ENCODE measurements at regions not wholly inside any gene's neighbourhood (a gene's known extent, or its start where the extent isn't known, plus 50 kb on each side); places are given as distances from the start of the nearest gene placed in this dataset.

- DNase-seq (no peak), ATAC-seq (no peak)
- Mint-ChIP-seq H3K27me3 (peaks cover under 1 to 21% (median 13%) of the 10 kb centered on the region in 5 donors), H3K4me1 (peaks cover 0 to 2% (median 0%) of the 10 kb centered on the region in 7 donors), H3K9me3 (peaks cover 0 to 9% (median 0%) of the 10 kb centered on the region in 11 donors), H3K4me3 (no peak overlapping the region), H3K36me3 (no peaks in the 10 kb centered on the region), H3K27ac (no peak overlapping the region)
- Histone ChIP-seq H3K36me3 (ENCODE audit: control insufficient read depth in 2 of 3, insufficient read depth in 3 of 3, low read length in 3 of 3) (no peaks in the 10 kb centered on the region), H3K9me3 (ENCODE audit: control insufficient read depth in 2 of 3, low read length in 3 of 3) (no peaks in the 10 kb centered on the region), H3K4me3 (ENCODE audit: low read length) (no peak overlapping the region), H3K27me3 (ENCODE audit: control insufficient read depth in 2 of 2, insufficient read depth in 2 of 2, low read length in 2 of 2) (no peaks in the 10 kb centered on the region), H3K27ac (ENCODE audit: low read depth, low read length) (no peak overlapping the region), H3K4me1 (ENCODE audit: control insufficient read depth in 2 of 2, insufficient read depth in 2 of 2, low read length in 2 of 2) (no peaks in the 10 kb centered on the region)
- ChIA-PET POLR2A (no interaction called here), CTCF (no interaction called here)
- intact Hi-C loops (cut with micrococcal nuclease): no loop called here
Measured at GRCh38 chr2:104649866-104650265, 204.0 kb upstream of the POU3F3 start.

- Mint-ChIP-seq H3K9me3 (peaks cover 0 to 13% (median 0%) of the 10 kb centered on the region in 11 donors), H3K27ac (no peak overlapping the region), H3K27me3 (peaks cover 4 to 24% (median 19%) of the 10 kb centered on the region in 5 donors), H3K4me1 (peaks cover 0 to 2% (median 0%) of the 10 kb centered on the region in 7 donors), H3K36me3 (no peaks in the 10 kb centered on the region), H3K4me3 (no peak overlapping the region)
- Histone ChIP-seq H3K27ac (ENCODE audit: low read depth, low read length) (no peak overlapping the region), H3K9me3 (ENCODE audit: control insufficient read depth in 2 of 3, low read length in 3 of 3) (no peaks in the 10 kb centered on the region), H3K4me1 (ENCODE audit: control insufficient read depth in 2 of 2, insufficient read depth in 2 of 2, low read length in 2 of 2) (no peaks in the 10 kb centered on the region), H3K27me3 (ENCODE audit: control insufficient read depth in 2 of 2, insufficient read depth in 2 of 2, low read length in 2 of 2) (no peaks in the 10 kb centered on the region), H3K36me3 (ENCODE audit: control insufficient read depth in 2 of 3, insufficient read depth in 3 of 3, low read length in 3 of 3) (no peaks in the 10 kb centered on the region), H3K4me3 (ENCODE audit: low read length) (no peak overlapping the region)
- intact Hi-C loops (cut with micrococcal nuclease): no loop called here
- ChIA-PET CTCF (no interaction called here), POLR2A (no interaction called here)
- DNase-seq (no peak), ATAC-seq (no peak)
Measured at GRCh38 chr2:104650405-104650996, 203.4 kb upstream of the POU3F3 start.

- no peak overlapping the region for H3K4me3 ChIP-seq (ENCODE audit: low read length)
- H3K4me1 Mint-ChIP-seq: peaks cover 5 to 10% (median 8%) of the 10 kb centered on the region in 7 donors
- H3K36me3 Mint-ChIP-seq: no peaks in the 10 kb centered on the region
- DNase-seq (no peak), ATAC-seq (no peak)
- ChIA-PET CTCF (no interaction called here), POLR2A (no interaction called here)
- H3K27me3 ChIP-seq (ENCODE audit: control insufficient read depth in 2 of 2, insufficient read depth in 2 of 2, low read length in 2 of 2): no peaks in the 10 kb centered on the region
- H3K36me3 ChIP-seq (ENCODE audit: control insufficient read depth in 2 of 3, insufficient read depth in 3 of 3, low read length in 3 of 3): no peaks in the 10 kb centered on the region
- no peak overlapping the region for H3K27ac ChIP-seq (ENCODE audit: low read depth, low read length)
- no peaks in the 10 kb centered on the region for H3K4me1 ChIP-seq (ENCODE audit: control insufficient read depth in 2 of 2, insufficient read depth in 2 of 2, low read length in 2 of 2)
- H3K27me3 Mint-ChIP-seq: peaks cover 30 to 55% (median 34%) of the 10 kb centered on the region in 5 donors
- H3K9me3 Mint-ChIP-seq: peaks cover 0 to 9% (median 0%) of the 10 kb centered on the region in 11 donors
- H3K27ac Mint-ChIP-seq: peak overlapping the region in 1 of 9 donors; percentile 18
- intact Hi-C loops (cut with micrococcal nuclease): no loop called here
- no peak overlapping the region for H3K4me3 Mint-ChIP-seq
- H3K9me3 ChIP-seq (ENCODE audit: control insufficient read depth in 2 of 3, low read length in 3 of 3): no peaks in the 10 kb centered on the region
Measured at GRCh38 chr2:104654811-104655210, 199.1 kb upstream of the POU3F3 start.

GRCh38 chr2:104656571-104657163 lies 197.2 kb upstream of the POU3F3 start:
- no peak overlapping the region for H3K27ac Mint-ChIP-seq
- CTCF ChIA-PET: no interaction called here
- H3K9me3 ChIP-seq (ENCODE audit: control insufficient read depth in 2 of 3, low read length in 3 of 3): no peaks in the 10 kb centered on the region
- H3K4me3 ChIP-seq (ENCODE audit: low read length): no peak overlapping the region
- intact Hi-C loops (cut with micrococcal nuclease): no loop called here
- H3K36me3 ChIP-seq (ENCODE audit: control insufficient read depth in 2 of 3, insufficient read depth in 3 of 3, low read length in 3 of 3): no peaks in the 10 kb centered on the region
- peaks cover 44 to 62% (median 46%) of the 10 kb centered on the region in 5 donors for H3K27me3 Mint-ChIP-seq
- no peak overlapping the region for H3K4me3 Mint-ChIP-seq
- no peaks in the 10 kb centered on the region for H3K4me1 ChIP-seq (ENCODE audit: control insufficient read depth in 2 of 2, insufficient read depth in 2 of 2, low read length in 2 of 2)
- H3K27ac ChIP-seq (ENCODE audit: low read depth, low read length): no peak overlapping the region
- peaks cover 5 to 10% (median 8%) of the 10 kb centered on the region in 7 donors for H3K4me1 Mint-ChIP-seq
- POLR2A ChIA-PET: no interaction called here
- DNase-seq: no peak
- H3K27me3 ChIP-seq (ENCODE audit: control insufficient read depth in 2 of 2, insufficient read depth in 2 of 2, low read length in 2 of 2): peaks cover 0 to 4% of the 10 kb centered on the region in 2 donors
- no peaks in the 10 kb centered on the region for H3K36me3 Mint-ChIP-seq
- ATAC-seq: no peak
- H3K9me3 Mint-ChIP-seq: peaks cover 0 to 8% (median 0%) of the 10 kb centered on the region in 11 donors

GRCh38 chr2:104658144-104658835 lies 195.6 kb upstream of the POU3F3 start:
- Histone ChIP-seq H3K4me3 (ENCODE audit: low read length) (no peak overlapping the region), H3K27ac (ENCODE audit: low read depth, low read length) (no peak overlapping the region), H3K27me3 (ENCODE audit: control insufficient read depth in 2 of 2, insufficient read depth in 2 of 2, low read length in 2 of 2) (peaks cover 0 to 4% of the 10 kb centered on the region in 2 donors), H3K36me3 (ENCODE audit: control insufficient read depth in 2 of 3, insufficient read depth in 3 of 3, low read length in 3 of 3) (no peaks in the 10 kb centered on the region), H3K9me3 (ENCODE audit: control insufficient read depth in 2 of 3, low read length in 3 of 3) (no peaks in the 10 kb centered on the region), H3K4me1 (ENCODE audit: control insufficient read depth in 2 of 2, insufficient read depth in 2 of 2, low read length in 2 of 2) (no peaks in the 10 kb centered on the region)
- H3K27me3 Mint-ChIP-seq: peaks cover 44 to 66% (median 51%) of the 10 kb centered on the region in 5 donors
- H3K4me3 Mint-ChIP-seq: peak overlapping the region in 3 of 10 donors; percentile 14 to 63 (median 43)
- H3K27ac Mint-ChIP-seq: peak overlapping the region in 1 of 9 donors; percentile 17
- CTCF ChIA-PET: no interaction called here
- peaks cover 5 to 10% (median 8%) of the 10 kb centered on the region in 7 donors for H3K4me1 Mint-ChIP-seq
- POLR2A ChIA-PET: no interaction called here
- peaks cover 0 to 8% (median 0%) of the 10 kb centered on the region in 11 donors for H3K9me3 Mint-ChIP-seq
- peak in 1 of 9 donors; percentile 1 for DNase-seq
- ATAC-seq: peak; percentile 81
- intact Hi-C loops (cut with micrococcal nuclease): no loop called here
- H3K36me3 Mint-ChIP-seq: no peaks in the 10 kb centered on the region

- H3K36me3 Mint-ChIP-seq: no peaks in the 10 kb centered on the region
Measured at GRCh38 chr2:104658904-104659591, 194.9 kb upstream of the POU3F3 start.

More at GRCh38 chr2:104658904-104659591, 194.9 kb upstream of the POU3F3 start:
- peaks cover 5 to 10% (median 8%) of the 10 kb centered on the region in 7 donors for H3K4me1 Mint-ChIP-seq
- no peaks in the 10 kb centered on the region for H3K4me1 ChIP-seq (ENCODE audit: control insufficient read depth in 2 of 2, insufficient read depth in 2 of 2, low read length in 2 of 2)
- peak overlapping the region in 1 of 10 donors; percentile 63 for H3K4me3 Mint-ChIP-seq
- H3K27me3 Mint-ChIP-seq: peaks cover 44 to 63% (median 45%) of the 10 kb centered on the region in 5 donors
- ATAC-seq (peak; percentile 34), DNase-seq (no peak)
- CTCF ChIA-PET: no interaction called here
- H3K27ac ChIP-seq (ENCODE audit: low read depth, low read length): no peak overlapping the region
- no peaks in the 10 kb centered on the region for H3K9me3 ChIP-seq (ENCODE audit: control insufficient read depth in 2 of 3, low read length in 3 of 3)
- peaks cover 0 to 7% (median 0%) of the 10 kb centered on the region in 11 donors for H3K9me3 Mint-ChIP-seq
- H3K27ac Mint-ChIP-seq: no peak overlapping the region
- no peak overlapping the region for H3K4me3 ChIP-seq (ENCODE audit: low read length)
- H3K27me3 ChIP-seq (ENCODE audit: control insufficient read depth in 2 of 2, insufficient read depth in 2 of 2, low read length in 2 of 2): peaks cover 0 to 4% of the 10 kb centered on the region in 2 donors
- intact Hi-C loops (cut with micrococcal nuclease): no loop called here
- POLR2A ChIA-PET: no interaction called here
- no peaks in the 10 kb centered on the region for H3K36me3 ChIP-seq (ENCODE audit: control insufficient read depth in 2 of 3, insufficient read depth in 3 of 3, low read length in 3 of 3)

All from naive thymus-derived CD4-positive, alpha-beta T cell (primary cell).